HG03460 (cell line): ENCODE measurements at regions not wholly inside any gene's neighbourhood (a gene's known extent, or its start where the extent isn't known, plus 50 kb on each side); places are given as distances from the start of the nearest gene placed in this dataset.

Experiments used
- ATAC-seq: cut with Tn5 transposase; IDR thresholded peaks from one replicate; pipeline ENCODE4 v1.9.1; 2021; ENCODE audit not compliant: unreplicated experiment

DNA sequence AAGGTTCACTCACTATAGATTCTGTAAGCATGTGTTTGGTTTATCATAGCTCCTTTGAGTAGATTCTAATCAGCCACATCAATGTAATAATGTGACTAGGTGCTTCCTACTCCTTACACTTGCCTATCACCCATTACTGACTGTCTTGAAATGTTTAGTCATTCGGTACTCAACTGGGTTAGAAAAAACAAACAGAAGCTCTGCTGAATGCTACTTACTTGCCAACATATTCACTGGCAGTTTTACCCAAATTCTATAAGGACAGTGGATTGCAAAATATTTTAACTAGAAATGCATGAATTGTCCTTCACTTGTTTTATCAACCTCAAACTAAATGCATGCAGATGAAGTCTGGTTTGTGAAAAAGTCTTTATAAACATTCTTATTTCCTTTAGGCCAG is 352.1 kb upstream of the ALCAM start:
- ATAC-seq, result no peak

DNA sequence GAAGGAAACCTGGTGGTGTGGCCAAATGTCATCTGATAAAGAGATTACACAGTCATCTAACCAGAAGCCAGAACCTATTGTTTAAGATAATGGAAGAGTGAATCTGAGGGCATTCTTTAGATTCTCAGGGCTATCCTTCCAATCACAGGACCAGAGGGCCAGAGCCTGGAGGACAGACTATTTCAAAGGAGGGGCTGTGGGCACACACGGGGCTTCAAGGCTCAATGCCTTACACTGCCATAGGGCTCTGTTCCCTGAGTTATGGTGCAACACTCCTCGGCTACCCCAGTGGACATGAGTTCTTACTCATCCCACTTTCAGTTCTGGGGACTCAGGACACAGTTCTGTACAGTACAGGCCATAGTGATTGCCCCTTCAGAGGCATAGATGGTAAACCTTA is 343.9 kb upstream of the ALCAM start:
- ATAC-seq, result no peak

DNA sequence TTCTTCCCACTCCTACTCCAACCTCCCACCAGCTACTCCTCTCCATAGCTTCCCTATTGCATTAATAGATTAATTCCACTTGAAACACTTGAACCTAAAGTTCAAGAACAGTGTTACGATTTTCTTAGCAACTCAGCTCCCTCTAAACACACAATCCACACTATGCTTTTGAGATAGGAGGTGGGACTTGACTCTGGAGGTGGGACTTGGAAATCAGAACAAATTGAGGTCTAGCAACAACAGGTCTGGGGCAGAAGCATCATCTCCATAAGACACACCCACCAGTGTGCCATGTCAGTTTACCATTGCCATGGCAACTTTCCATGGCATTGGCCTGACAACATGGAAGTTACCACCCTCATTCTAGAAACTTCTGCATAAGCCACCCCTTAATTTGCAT is 336.5 kb upstream of the ALCAM start:
- no peak for ATAC-seq

- ATAC-seq, result no peak
Measured at GRCh38 chr3:105032541-105032940, 334.2 kb upstream of the ALCAM start.

DNA sequence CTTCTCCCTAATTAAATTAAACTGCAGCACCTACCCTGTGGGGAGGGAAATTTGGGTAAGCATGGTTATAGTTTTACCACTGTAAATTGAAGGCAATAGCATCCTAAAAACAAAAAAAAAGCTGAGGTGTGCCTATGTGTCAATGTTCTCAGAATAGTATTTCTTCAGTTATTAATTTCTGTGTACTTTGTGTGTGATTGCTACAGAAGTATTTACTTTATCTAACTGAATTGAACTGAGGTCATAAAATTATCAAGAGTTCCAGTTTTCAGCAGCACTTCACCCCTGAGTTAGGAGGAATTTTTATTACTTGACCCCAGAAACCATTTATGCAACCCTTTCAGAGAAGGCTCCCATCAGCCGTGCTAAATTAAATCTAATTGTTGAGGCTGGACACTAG is 333.6 kb upstream of the ALCAM start:
- ATAC-seq, result no peak

DNA sequence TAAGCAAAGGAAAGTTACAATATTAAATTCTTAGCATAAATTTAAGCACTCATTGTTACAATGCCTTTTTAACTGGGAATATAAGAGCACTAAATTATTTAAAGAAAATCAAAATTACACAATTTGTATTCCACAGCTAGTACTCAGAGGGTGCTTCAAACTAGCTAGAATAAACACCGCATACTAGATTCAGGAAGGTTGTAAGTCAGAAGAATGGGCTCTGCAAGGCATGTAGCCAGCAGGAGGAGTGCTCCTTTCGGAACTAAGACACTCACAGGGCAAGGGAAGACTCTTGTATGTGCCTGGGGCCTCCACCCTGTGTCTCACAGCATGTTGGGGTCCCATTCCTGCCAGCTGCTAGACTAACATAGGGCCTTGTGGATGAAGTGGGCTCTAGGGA is 327.7 kb upstream of the ALCAM start:
- no peak for ATAC-seq

DNA sequence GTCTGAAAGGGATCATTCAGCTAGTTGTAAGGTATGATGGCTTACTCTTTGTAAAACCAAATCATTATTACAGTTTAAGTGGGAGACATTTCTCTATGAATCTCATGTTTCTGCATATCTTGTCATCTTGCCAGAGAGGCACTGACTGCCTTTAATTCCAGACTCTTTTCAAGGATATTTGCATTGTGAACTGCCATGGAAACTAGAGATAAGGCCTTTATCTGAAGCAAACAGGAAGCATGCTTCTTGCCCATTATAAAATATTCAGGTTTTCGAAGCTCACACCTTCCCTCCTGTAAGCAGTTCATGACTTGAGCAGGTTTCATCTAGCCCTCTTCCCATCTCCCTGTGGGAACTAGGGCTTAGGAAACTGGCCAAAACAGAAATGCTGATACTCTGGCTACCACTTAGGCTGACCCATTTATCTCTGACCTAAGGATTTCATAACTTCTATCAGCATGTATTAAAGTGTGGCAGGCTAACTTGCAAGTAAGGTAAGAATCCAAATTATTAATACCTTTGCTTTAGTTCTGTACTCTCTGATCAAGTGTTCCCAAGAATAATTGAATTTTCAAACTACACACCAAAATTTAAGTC is 326.6 kb upstream of the ALCAM start:
- ATAC-seq, result no peak

DNA sequence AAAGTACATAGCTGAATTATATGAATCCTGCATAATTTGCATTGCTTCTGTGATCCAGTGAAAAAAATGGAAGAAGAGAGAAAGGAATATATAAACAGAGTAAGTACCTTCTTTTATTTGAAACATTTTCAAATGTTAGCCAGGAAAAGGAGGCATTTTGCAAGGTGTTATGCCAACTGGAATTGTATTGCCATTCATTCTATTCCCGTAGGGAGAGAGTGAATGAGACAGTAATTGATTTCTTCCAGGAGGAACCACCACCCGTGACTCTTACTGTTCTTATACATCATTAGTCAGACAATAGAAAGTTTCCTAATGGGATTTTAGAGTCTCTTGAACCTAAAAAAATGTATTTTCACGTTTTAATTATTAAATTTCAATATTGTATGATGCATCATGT is 324.1 kb upstream of the ALCAM start:
- ATAC-seq, result no peak

DNA sequence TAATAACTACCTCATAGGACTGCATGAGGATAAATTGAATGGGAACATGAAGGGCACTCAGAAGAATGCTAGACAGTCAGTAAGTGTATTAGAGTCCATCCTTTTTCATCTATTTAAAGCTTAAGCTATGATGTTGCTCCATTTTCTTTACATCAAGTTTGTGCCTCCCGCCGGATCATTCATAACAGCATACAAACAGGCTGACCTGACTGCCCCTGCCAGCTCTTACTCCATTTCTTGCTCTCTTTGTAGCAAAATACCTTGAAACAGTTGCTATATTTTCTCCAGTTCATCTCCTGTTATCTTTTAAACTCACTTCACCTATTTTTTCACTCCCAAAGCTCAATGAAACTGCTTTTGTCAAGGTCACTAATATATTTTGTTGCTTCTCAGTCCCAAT is 315.6 kb upstream of the ALCAM start:
- ATAC-seq, result no peak

DNA sequence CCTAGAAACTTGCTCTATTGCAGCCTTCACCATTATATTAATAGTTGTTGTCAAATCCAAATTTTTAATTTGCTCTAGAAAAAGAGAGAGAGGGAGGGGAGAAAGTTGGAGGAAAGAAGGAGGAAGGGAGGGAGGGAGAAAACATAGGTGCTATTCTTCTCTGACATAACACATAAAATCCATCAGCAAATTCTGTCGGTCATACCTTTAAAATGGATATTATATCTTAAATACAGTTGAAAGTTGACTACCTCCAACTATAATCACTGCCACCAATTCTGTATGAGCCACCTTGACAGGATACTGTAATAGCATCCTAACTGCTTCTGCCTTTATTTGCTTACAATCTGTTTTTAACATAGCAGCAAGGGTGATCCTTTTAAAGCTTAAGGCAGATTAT is 314.7 kb upstream of the ALCAM start:
- no peak for ATAC-seq

DNA sequence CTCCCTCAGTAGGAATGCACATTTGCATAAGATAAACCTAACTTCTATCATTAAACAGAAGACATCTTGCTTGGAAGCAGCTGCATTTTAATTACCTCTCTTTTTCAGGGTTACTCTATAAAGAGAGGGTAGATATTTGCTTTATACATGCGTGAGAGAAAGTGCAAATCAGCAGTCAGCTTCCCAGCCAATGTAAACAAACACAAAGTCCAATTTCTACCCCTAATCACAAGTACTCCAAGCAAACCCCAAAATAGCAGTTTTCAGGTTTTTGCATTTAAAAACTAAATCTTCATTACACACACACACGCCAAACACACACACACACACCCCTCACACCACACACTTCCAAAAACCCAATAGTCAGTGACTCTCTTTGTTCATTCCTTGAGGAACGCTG is 303.9 kb upstream of the ALCAM start:
- no peak for ATAC-seq

DNA sequence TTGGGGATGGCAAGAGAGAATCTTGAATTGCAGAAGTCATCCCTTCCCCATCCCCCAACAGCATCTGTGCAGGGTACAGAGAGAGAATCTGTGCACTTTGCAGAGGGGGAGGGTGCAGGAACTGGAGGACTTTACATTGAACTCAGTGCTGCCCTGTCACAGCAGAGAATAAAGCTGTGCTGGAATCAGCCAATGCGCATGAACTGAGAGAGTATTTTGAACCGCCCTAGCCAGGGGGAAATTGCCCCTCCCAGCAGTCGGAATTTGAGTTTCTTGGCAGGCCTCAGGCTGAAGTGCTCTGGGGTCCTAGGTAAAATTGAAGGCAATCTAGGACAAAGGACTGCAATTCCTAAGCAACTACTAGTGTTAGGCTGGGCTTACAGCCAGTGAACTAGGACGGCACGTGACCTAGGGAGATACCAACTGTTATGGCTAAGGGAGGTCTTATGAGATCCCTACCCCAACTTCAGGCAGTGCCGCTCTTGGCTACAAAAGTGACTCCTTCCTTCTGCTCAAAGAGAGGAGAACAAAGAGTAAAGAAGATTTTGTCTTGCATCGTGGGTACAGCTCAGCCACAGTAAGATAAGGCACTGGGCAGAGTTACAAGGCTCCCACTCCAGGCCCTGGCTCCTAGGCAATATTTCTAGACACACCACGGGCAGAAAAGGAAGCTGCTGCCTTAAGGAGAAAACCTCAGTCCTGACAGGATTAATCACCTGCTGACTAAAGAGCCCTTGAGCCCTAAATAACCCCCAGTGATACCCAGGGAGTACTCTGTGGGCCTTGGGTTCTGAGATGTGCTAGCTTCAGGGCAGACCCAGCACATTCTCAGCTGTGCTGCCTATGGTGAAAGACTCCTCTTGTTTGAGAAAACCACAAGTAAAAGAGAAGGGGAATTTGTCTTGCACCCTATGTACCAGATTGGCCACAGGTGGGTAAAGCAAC is 300.5 kb upstream of the ALCAM start:
- ATAC-seq, result no peak

- no peak for ATAC-seq
Measured at GRCh38 chr3:105067361-105067760, 299.3 kb upstream of the ALCAM start.

- ATAC-seq, result no peak
Measured at GRCh38 chr3:105077060-105077822, 289.5 kb upstream of the ALCAM start.

- no peak for ATAC-seq
Measured at GRCh38 chr3:105083945-105084344, 282.8 kb upstream of the ALCAM start.

DNA sequence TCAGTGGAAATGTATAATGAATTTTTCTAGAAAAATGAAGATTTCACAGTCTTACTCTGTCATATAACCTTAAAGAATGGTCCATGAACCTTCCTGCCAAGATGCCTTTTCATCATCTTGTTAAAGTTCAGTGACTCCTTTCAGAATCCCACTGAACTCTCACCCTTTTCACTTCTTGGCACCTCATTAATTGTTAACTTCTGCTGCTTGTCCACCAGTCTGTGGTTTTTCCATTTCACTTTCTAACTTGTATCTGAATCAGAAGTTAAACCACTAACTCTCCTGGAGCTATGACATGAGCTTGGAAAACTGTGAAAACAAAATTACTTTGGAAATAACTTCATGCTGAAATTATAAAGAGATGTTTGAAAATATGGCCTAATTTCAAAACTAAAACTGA is 281.2 kb upstream of the ALCAM start:
- ATAC-seq, result no peak

DNA sequence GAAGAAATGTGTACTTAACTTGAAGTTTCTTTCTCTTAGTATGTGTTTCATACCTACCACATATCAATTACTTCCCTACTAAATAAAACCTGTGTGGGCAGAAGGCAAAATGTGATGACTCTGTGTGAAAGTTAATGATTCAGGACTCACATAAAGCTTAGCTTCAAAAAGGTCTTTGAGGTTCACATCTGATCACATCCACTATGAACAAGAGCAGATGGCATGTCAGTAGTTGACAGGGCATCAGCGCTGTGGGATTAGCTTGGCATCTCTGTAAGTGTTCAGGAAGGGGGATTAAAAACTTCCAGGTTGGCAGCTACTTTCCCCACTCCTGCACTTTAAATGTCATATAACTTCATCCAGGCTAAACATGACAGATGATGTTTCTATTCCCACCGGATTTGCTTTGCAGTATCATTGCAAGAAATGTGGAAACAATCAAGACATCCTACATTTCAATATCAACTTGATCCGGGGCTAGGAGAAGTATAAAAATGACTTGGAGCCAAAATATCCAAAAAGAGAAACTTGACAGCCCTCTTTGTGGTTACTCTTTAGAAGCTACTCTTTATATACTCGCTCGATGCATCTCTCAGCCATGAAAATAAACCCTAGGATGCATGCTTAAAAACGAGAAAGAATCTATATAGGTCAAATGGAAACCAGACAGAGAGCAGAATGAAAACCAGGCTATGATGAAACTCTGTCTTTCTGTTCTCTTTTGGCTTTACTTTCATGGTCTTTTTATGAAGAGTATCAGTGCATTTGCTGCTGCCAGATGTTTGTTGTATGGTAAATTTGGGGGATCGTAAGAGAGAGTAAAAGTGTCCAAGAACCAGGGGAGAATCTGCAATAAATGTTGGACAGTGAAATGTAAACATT is 273.1 kb upstream of the ALCAM start:
- no peak for ATAC-seq

DNA sequence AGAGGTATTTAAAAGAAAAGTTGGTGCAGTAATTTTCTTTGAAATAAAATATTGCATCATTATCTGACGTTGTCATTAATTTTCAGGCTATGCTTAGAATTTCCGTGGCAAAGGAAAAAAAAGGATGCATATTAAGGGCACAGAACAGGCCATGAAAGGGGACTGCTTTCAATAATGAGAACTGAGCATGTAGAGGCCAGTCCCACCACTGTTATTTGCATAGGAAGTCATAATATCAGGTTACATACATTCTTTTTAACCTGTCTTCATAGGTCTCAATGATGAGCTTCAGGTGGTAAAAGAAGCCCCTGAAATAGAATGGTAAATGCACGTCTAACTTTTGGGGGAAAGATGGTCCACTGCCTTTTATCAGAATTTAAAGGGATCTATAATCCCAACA is 272.1 kb upstream of the ALCAM start:
- no peak for ATAC-seq

DNA sequence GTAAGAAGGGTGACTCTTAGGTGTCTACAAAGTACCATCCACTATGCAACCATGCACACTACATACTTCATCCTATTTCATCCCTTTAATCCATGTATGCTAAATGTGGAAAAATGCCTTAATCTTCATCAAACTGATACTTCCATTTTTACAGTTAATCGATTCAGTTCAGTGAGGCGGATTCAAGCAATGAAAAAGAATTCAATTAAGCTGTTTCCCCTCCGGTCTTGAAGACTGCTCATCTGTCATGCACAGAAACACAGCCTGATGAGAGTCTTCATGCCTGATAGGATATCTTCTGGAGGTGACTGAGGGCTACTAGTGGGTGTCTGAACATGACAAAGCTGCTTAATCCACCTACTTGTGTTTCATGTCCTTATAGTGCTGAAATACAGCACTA is 270.6 kb upstream of the ALCAM start:
- ATAC-seq, result no peak

DNA sequence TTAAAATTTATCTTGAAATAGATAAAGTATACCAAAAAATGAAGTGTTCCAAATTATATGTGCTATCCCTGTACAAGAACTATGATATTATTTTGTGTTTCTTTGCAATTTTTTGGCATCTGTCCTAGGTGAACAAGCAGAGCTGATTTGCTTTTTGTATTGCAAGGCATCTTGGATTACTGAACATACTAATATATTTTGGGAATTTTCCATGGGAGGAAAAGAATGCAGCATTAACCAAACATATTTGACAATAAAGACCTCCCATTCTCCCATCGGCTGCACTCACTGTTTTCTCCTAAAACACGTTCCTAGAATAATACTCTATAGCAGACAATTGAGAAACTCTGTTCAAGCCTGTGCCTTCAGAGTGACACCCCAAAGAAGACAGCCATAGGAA is 265.1 kb upstream of the ALCAM start:
- no peak for ATAC-seq

DNA sequence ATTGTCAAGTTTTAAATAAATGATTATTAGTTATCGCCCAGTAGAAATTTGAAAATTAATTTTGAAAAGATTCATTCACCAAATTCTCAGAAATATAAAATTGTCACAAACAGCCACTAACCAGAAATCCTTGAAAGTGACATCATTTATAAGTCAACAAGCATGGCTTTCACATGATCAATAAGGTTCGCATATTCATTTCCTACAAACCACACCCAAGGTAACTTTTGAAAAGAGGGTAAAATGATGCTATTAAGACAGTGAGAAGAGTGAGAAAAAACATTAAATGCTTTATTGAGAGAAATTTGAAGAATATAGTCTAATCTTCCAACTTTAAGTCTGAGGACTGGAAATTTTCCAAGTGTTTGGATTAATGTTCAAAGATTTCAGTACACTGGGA is 263.6 kb upstream of the ALCAM start:
- ATAC-seq, result no peak
